Esophagus squamous epithelium (tissue), 5 donors: ENCODE measurements at regions not wholly inside any gene's neighbourhood (a gene's known extent, or its start where the extent isn't known, plus 50 kb on each side); places are given as distances from the start of the nearest gene placed in this dataset.

Source experiments
- DNase-seq: peaks from one replicate; lab custom pipeline; 2025; lab: John Stamatoyannopoulos, UW
- H3K27ac ChIP-seq, 4 donors: fragments of 200-600 bp; sonication (generic); one replicate each; pipeline ENCODE4 v1.5.1; 2016 to 2019; ENCODE audit warnings: mild to moderate bottlenecking in 1 of 4
- H3K27me3 ChIP-seq, 4 donors: fragments of 200-600 bp; sonication (generic); 1 replicate in 3 of 4; 2 replicates in 1 of 4; pipeline versions ENCODE4 v1.5.1 to v1.6.0; 2017 to 2021; ENCODE audit warnings: antibody characterized with exemption in 1 of 4
- H3K36me3 ChIP-seq, 3 donors: fragments of 200-600 bp; sonication (generic); one replicate each; pipeline ENCODE4 v1.5.1; 2016 to 2019
- H3K4me1 ChIP-seq, 3 donors: fragments of 200-600 bp; sonication (generic); one replicate each; pipeline ENCODE4 v1.5.1; 2017 to 2019
- H3K4me3 ChIP-seq, 4 donors: fragments of 200-600 bp; sonication (generic); 1 replicate in 3 of 4; 2 replicates in 1 of 4; pipeline ENCODE4 v1.5.1; 2016 to 2019; ENCODE audit warnings: mild to moderate bottlenecking in 2 of 4, moderate library complexity in 1 of 4
- H3K9me3 ChIP-seq, 3 donors: fragments of 200-600 bp; sonication (generic); one replicate each; pipeline ENCODE4 v1.5.1; 2016 to 2019
- POLR2A ChIP-seq, 4 donors: fragments of 450-650 bp; IDR thresholded peaks; one replicate each; pipeline ENCODE4 v1.6.1; 2017; ENCODE audit warnings: antibody characterized with exemption in 4 of 4, mild to moderate bottlenecking in 4 of 4, moderate library complexity in 3 of 4
- WGBS, 2 donors: methylation state at CpG; one replicate each; pipeline ENCODE4 v1.1.5; 2018; 5-methylcytosine and 5-hydroxymethylcytosine counted together
- intact Hi-C: fragments of 100-400 bp; cut with DNase I; formaldehyde crosslinking; loops from one replicate; pipeline ENCODE4 v1.15.0; 2022
- TF ChIP-seq, protein P1 (sequence below), 6 experiments: fragments of 450-650 bp in 4 of 6; fragments of 200-600 bp in 2 of 6; sonication (generic) in 2 of 6; IDR thresholded peaks; one replicate each; pipeline ENCODE4 v1.5.1; 2016 to 2019; ENCODE audit warnings: antibody characterized with exemption in 6 of 6, mild to moderate bottlenecking in 4 of 6, moderate library complexity in 4 of 6
- donor health status: DM: yes; HTN: yes; CAD: no.

- Histone ChIP-seq H3K27ac (no peak overlapping the region), H3K9me3 (peaks cover 0 to 14% (median 3%) of the 10 kb centered on the region in 3 donors), H3K36me3 (no peaks in the 10 kb centered on the region), H3K4me1 (no peaks in the 10 kb centered on the region), H3K27me3 (no peaks in the 10 kb centered on the region), H3K4me3 (no peak overlapping the region)
- intact Hi-C loops: no loop called here
- DNase-seq: no peak
- WGBS, 2 donors: 88 to 91% methylated on average over 6 of the region's 6 CpGs
- TF ChIP-seq, protein P1, sequence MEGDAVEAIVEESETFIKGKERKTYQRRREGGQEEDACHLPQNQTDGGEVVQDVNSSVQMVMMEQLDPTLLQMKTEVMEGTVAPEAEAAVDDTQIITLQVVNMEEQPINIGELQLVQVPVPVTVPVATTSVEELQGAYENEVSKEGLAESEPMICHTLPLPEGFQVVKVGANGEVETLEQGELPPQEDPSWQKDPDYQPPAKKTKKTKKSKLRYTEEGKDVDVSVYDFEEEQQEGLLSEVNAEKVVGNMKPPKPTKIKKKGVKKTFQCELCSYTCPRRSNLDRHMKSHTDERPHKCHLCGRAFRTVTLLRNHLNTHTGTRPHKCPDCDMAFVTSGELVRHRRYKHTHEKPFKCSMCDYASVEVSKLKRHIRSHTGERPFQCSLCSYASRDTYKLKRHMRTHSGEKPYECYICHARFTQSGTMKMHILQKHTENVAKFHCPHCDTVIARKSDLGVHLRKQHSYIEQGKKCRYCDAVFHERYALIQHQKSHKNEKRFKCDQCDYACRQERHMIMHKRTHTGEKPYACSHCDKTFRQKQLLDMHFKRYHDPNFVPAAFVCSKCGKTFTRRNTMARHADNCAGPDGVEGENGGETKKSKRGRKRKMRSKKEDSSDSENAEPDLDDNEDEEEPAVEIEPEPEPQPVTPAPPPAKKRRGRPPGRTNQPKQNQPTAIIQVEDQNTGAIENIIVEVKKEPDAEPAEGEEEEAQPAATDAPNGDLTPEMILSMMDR (IDR thresholded peaks at IDR 0.05): no peak
- no peak for TF ChIP-seq POLR2A (IDR thresholded peaks at IDR 0.05)
Observed at GRCh38 chr3:162601101-162601670, 1104.6 kb downstream of the OTOL1 start.

DNA sequence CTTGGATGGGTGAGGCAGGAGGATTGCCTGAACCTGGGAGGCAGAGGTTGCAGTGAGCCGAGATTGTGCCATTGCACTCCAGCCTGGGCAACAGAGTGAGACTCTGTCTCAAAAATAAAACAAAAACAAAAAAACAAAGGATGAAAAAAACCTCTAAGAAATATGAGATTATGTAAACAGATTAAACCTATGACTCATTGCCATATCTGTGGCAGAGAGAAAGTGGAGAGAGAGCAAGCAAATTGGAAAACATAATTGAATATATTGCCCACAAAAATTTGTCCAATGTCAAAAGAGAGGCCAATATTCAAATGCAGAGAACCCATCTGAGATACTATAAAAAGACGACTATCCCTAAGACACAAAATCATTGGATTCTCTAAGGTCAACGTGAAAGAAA, 1106.0 kb downstream of the OTOL1 start:
- H3K9me3 ChIP-seq: peaks cover 0 to 14% (median 3%) of the 10 kb centered on the region in 3 donors
- WGBS, 2 donors: 59 to 74% methylated on average over 3 of the region's 3 CpGs
- no peak for TF ChIP-seq POLR2A (IDR thresholded peaks at IDR 0.05)
- TF ChIP-seq, protein P1 (IDR thresholded peaks at IDR 0.05): no peak
- no peaks in the 10 kb centered on the region for H3K27me3 ChIP-seq
- no peak overlapping the region for H3K4me3 ChIP-seq
- intact Hi-C loops: no loop called here
- no peaks in the 10 kb centered on the region for H3K4me1 ChIP-seq
- DNase-seq: no peak
- H3K36me3 ChIP-seq: no peaks in the 10 kb centered on the region
- H3K27ac ChIP-seq: no peak overlapping the region

DNA sequence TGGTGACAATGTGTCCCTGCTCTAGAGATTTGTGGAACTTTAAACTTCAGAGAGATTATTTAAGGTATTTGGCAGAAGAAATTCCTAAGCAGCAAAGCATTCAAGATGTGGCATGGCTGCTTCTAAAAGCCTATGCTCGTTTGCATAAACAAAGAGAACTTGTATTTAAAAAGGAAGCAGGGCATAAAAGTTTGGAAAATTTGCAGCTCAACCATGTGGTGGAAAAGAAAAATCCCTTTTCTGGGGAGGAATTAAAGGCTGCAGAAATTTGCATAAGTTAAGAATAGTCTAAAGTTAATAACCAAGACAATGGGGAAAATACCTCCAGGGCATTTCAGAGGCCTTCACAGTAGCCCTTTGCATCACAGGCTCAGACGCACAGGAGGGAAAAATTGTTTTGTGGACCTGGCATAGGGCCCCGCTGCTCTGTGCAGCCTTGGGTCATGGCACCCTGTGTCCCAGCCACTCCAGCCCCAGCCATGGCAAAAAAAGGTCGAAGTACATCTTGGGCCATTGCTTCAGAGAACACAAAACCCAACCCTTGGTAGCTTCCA, 1109.1 kb downstream of the OTOL1 start:
- intact Hi-C loops: no loop called here
- WGBS, 2 donors: 52 to 53% methylated on average over 3 to 4 of the region's 4 CpGs

DNA sequence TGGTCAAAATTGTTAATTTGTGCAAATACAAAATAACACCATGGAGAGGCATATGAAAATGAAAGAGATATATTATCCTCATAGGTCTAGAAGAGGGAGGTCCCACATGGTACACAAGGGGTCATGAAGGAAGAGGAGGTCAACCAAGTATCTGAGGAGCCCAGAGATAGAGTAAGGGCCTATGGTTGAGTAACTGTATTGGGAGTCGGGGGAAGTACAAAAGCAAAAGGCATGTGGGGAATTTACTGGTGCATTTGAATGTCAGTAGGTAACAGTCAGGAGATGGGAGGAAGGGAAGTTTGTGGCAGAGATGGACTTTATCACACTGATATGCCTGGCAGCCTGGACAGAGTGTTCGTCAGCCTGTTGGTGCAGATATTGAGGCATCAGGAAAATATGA, 1113.7 kb downstream of the OTOL1 start:
- WGBS, 2 donors: 79 to 86% methylated on average over 2 of the region's 2 CpGs
- no peak overlapping the region for H3K27ac ChIP-seq
- no peaks in the 10 kb centered on the region for H3K36me3 ChIP-seq
- peaks cover 0 to 3% (median 0%) of the 10 kb centered on the region in 3 donors for H3K9me3 ChIP-seq
- no peaks in the 10 kb centered on the region for H3K27me3 ChIP-seq
- DNase-seq: no peak
- TF ChIP-seq, protein P1 (IDR thresholded peaks at IDR 0.05): no peak
- no peak for TF ChIP-seq POLR2A (IDR thresholded peaks at IDR 0.05)
- H3K4me3 ChIP-seq: no peak overlapping the region
- H3K4me1 ChIP-seq: no peaks in the 10 kb centered on the region
- intact Hi-C loops: no loop called here

More for the DNA sequence above, 1109.1 kb downstream of the OTOL1 start:
- Histone ChIP-seq H3K27ac (no peak overlapping the region), H3K9me3 (peaks cover 0 to 3% (median 3%) of the 10 kb centered on the region in 3 donors), H3K4me1 (no peaks in the 10 kb centered on the region), H3K4me3 (no peak overlapping the region), H3K36me3 (no peaks in the 10 kb centered on the region), H3K27me3 (no peaks in the 10 kb centered on the region)
- no peak for TF ChIP-seq POLR2A (IDR thresholded peaks at IDR 0.05)
- TF ChIP-seq, protein P1 (IDR thresholded peaks at IDR 0.05): no peak
- DNase-seq: no peak

DNA sequence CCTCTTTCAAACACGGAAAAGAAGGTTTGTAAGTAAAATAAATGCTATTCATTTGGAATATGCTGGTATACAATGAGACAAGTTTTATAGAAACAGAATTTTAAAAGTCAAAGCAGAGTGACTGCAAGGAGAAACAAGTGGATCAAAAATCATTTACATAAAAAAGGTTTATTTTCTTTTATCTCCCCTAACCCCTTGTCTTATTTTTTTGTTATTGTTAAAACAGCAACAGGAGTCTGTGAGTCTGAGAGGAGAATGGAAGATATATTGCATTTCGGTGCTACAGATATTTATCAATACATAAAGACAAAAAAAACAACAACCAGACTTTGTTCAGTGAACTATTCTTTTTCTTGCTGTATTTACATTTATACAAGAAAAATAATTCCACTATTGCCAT, 1116.4 kb downstream of the OTOL1 start:
- Histone ChIP-seq H3K4me3 (no peak overlapping the region), H3K27ac (no peak overlapping the region), H3K9me3 (no peaks in the 10 kb centered on the region), H3K27me3 (no peaks in the 10 kb centered on the region), H3K36me3 (no peaks in the 10 kb centered on the region), H3K4me1 (no peaks in the 10 kb centered on the region)
- intact Hi-C loops: no loop called here
- WGBS, 2 donors: 53 to 56% methylated on average over 2 of the region's 2 CpGs
- TF ChIP-seq, protein P1 (IDR thresholded peaks at IDR 0.05): no peak
- TF ChIP-seq POLR2A (IDR thresholded peaks at IDR 0.05): no peak
- no peak for DNase-seq
